GM19239 (cell line): ENCODE measurements at regions not wholly inside any gene's neighbourhood (a gene's known extent, or its start where the extent isn't known, plus 50 kb on each side); places are given as distances from the start of the nearest gene placed in this dataset.

Experiments
- DNase-seq: peaks from one replicate; pipeline ENCODE4 v3.0.0; 2011; ENCODE audit warnings: low spot score; ENCODE audit not compliant: insufficient read length
- FAIRE-seq: peaks from 2 replicates; lab custom pipeline; 2011; peaks lifted over from hg19 to GRCh38; lab: Jason Lieb, UNC

DNA sequence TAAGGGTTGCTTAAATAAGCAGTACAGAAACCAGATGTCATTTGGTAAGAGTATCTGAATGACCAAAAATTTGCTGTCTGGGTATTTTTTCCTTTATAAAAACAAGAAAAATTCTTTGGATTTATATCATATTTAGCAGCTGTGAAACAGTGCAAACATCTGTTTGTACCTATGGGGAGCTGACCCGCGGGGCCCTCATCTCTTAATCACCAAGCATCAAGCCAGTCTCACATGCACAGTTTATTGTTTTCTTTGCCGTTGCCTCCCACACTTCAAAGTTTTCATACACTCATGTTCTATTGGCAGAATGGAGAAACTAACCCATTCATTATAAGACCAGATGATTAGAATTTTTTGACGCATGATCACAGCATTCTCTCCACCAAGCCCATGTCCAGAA, 142.2 kb downstream of the BMP4 start:
- DNase-seq, result no peak
- no peak for FAIRE-seq

DNA sequence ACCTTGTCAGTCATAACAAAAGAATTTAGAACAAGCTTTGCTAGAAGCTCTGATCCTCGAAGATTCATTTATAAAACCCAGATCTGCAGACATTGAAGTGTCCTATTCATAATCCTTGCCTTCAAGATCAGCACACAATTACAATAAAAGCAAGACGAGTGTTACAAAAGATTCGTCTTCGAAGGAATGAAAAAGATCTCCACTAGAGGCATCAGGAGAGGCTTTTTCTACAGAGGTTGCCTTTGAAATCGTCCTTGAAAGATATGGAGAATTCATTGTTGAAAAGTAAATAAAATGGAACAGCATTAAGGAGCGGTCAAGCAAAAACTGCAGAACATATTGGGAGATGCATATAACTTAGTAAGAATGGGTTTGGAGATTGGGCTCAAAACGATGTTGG, 146.4 kb downstream of the BMP4 start:
- FAIRE-seq, result no peak
- no peak for DNase-seq

DNA sequence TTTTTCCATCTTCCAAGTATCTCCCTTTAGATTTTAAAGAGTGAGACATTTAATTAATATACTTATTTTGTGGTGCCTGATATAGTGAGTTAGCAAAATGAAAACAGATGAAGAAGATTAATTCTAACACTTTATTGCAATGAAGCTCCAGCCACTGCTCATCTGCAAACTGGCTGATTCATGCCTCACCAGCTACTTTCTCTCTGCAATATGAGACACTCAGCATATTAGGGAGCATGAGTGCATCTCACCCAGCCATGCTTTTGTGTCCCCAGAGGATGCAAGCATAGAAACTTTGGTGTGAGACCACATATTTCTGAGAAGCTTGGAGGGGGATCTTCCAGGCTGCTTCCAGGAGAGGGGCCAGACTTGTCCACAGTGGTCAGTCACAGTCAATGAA, 148.6 kb downstream of the BMP4 start:
- DNase-seq (no peak), FAIRE-seq (no peak)

DNA sequence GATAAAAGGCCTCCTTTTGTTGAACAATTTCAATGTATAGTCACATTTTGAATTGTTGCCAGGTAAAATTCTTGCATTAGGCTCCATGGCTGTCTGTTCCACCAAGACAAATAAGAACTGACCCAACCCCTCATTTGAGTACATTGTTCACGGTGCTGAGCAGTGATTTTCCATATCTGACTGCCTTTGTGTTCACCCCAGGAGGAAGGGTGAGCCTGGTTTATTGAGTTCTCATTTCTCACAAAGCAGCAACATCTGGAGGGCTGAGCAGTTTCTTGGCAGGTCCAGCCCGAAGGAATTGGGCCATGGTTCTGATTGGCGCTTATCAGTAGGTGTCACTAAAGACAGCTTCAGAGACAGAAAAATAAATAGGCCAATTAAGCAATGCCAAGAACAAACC, 149.1 kb downstream of the BMP4 start:
- FAIRE-seq (no peak), DNase-seq (no peak)

DNA sequence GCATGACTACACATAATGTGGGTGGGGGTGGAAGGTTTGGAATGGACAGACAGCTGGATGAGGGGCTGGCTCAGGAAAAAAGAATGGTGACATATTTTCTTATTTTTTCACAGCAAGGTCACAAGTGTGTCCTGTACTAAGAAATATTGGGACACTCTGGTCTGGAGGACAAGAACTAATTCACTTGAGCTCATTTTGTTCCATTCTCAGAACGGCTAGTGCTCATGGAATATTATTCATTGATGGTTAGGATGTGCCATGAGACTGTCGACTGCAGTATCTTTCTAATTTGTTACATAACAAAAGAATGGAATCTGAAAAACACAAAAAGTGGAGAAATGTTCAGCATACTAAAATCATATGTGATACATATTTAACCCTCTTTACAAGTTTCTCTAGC, 149.5 kb downstream of the BMP4 start:
- DNase-seq (no peak), FAIRE-seq (no peak)

DNA sequence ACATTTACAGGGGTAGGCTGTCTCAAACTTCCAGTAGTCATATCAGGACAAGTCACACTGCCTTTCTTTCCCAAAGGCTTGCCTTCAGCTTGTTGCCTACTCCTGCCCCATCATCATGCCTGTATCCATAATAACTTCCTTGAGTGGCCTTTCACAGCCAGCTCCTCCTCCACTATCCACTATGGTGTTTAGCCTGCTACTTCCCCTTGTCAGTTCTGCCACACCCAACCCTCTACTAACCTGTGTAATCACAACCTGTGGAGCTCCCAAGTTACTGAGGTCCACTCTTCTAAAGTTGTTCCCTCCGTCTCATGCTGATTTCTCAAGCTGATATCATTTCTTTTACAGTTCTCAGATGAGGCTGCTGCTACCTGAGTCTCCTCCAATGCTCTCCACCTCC, 159.9 kb downstream of the BMP4 start:
- FAIRE-seq (no peak), DNase-seq (no peak)

DNA sequence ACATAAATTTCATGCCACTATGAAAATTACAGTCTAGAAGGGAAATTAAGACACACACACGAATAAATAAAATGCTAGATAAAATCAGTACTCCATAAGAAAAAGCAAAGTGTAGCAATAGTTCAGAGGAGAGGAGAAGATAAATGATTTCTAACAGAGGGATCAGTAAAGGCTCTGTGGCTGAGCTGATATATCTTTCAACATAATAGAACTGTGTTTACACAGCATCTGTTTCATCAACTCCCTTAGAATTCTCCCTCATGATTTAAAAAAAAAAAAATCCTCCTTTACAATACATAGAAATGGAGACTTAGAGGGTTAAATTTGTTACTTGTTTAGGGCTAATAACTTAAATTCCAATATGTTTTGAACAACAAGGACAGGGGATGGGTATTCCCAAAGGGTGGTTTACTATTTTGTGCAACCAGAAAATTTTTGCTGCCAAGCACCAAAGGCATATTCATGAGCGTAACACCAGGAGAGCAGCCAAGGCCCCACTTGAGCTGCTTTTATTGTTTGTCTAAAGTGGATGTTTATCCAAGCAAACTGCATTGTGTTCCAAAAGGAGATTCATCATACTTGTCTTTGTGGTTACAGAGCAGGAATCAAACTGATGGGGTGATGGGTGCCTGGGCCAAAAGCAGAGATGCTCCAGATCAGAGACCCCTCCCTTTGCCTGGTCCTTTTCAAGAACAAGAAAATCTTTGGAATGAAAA, 162.7 kb downstream of the BMP4 start:
- DNase-seq (no peak), FAIRE-seq (no peak)

DNA sequence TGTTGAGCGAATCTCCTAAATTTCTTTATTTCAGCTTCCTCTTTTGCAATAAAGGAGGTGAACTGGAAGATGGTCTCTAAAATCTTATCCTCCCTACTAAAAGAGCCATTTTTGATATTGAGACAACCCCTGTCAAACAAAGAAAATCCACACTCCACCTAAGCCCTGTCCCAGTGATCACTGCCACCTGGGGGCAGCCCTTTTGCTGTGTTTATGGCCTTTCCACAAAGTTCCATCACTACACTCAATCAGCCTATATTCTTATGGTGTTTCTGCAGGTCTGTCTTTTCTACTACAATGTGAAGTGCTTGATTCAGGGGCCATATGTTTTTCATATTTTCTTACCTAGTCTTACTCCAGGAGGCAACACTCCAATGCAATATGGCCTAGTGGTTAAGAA, 163.7 kb downstream of the BMP4 start:
- FAIRE-seq, result no peak
- no peak for DNase-seq

DNA sequence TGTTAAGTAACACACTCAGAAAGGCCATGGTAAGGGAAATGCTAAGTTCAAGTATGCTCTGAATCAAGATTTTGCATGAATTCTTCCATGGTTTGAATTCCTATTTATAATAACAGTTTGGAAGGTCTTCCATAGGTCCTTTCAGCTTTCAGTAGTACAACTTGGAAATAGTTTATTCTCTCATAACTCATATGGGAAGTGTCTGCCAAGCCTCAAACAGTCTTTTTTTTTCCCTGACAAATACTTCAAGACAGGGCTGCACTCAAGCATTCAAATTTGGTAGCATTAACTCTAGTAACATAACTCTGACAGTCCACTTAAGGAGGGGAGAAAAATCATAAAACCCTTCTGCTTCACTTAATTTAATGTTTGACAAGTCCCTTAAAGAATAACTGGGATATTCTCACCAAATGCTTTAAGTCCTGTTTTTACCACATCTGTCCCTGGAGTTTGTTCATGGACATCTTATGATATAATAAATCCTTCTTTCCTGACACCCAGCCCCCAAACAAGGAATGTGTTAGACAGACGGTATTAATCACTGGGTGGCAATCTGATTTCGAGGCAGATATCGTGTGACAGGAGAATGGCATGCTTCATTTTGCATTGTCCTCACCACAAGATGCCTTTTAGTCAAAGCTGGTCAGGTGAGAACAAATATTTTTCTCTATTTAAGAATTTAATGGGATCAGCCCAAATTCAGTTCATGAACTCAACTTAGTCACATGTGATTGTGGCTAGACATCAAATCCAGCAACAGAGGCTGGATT, 165.7 kb downstream of the BMP4 start:
- FAIRE-seq, result no peak
- no peak for DNase-seq

DNA sequence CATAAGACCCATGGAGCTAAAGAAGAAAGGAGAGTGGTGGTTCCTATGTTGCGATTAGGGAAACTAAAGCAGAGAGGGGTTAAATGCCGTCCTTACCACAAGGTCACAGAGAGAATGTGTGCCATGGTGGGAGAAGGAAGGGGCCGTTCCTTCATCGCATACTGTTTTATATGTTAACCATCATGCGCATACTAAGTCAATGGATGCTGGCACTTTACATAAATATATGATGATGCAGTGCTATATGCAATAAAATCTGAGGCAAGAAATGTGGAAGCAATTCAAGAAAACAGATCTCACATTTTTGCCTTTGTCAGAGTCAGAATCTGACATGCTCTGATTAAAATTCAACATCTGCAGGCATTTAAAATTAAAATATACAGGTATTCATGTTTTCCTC, 168.1 kb downstream of the BMP4 start:
- FAIRE-seq (no peak), DNase-seq (no peak)

DNA sequence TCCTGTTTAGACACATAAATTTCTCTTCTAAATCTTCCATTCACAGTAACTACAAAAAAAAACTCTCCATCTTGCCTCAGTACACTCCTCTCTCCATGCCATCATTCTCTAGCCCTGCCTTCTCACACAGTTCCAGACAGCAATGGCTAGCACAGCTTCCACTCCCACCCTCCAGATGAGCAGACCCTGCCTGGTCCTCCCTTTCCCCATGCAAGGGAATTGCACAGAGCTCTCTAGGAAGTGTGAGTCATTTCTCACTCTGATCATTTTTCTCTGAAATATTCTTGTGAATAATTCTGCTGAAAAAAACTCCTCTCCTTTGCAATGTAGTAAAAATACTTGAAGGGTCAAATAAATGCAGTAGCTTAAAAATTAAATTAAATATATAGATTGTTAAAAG, 170.6 kb downstream of the BMP4 start:
- no peak for FAIRE-seq
- DNase-seq, result no peak

DNA sequence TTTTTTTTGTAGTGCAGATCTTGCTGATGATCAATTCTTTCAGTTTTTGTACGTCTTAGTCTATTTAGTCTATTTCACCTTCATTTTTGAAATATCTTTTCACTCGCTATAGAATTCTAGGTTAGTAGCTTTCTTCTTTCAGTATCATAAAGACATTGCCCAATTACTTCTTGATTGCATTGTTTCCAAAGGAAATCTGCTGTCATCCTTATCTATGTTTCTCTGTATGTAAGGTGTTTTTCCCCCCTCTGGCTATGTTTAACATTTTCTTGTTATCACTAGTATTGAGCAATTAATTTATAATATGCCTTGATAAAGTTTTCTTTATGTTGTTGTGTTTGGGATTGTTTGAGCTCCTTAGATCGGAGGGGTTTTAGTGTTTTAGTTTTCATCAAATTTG, 171.9 kb downstream of the BMP4 start:
- no peak for FAIRE-seq

DNA sequence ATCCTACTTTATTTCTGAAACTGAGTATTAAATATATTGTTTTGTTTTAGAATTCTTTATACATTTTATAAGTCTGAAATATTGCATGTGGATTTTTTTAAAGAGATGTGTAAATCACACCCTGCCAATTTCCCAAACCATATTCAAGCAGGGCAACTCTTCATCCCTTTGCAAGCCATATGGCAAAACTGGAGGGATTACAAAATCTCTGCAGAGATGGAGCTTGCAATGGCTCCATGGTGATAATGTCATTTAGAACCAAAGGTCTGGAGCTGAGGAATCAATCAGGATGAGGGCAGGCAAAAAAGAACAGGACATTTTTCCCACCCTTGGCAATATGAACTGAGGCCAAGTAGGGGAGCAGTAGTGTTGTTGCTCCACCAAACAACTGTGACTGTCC, 173.4 kb downstream of the BMP4 start:
- no peak for DNase-seq
- no peak for FAIRE-seq

More for the DNA sequence above, 171.9 kb downstream of the BMP4 start:
- DNase-seq, result no peak

DNA sequence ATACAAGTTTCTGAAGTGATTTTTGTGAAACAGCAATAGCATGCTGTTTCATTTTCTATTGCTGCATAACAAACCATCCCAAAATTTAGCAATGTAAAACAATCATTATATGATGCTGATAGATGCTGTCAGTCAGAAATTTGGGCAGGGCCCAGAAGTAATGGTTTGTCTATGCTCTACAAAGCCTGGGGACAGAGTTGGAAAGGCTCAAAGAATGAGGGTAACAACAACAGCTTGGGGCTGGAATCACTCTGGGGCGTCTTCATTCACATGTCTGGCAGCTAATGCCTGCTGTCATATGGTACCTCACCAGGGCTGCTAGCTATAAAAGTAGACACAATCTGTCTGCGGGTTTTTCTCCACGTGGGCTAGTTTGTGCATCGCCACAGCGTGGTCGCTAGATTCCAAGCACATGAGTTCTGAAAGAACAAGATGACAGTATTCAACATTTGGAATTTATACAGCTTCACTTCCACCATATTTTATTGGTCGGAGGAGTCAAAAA, 176.5 kb downstream of the BMP4 start:
- FAIRE-seq (no peak), DNase-seq (no peak)

DNA sequence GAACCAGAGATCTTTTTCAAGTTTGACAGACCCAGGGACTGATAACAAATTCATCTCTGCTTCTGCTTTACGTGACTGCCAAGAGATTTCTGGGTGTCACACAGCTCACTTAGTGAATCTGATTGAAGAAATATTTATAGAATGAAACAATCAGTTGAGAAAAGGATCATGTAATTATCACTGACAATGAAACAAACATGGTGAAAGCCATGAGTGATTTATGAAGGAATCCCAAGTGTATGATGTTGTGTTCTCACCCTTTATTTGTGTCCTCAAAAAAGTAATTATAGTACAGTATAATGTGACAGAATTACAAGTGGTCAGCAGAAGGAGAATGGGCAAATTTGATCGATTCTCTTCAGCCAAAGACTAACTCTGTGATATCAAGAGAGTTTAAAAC, 177.3 kb downstream of the BMP4 start:
- DNase-seq, result no peak
- no peak for FAIRE-seq

DNA sequence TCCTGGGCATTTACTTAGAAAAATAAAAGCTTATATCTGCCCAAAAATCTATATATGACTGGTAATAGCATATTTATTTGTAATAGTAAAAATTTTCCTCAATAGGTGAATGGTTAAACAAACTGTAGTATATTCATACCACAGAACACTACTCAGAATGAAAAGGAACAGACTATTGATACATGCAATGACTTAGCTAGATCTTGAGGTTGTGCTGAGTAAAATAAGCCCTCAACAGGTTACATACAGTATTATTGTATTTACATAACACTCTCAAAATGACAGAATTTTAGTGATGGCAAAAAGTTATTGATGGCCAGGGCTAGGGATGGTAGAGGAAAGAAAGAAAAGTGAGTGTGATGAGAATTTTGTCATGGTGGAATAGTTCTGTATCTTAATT, 178.4 kb downstream of the BMP4 start:
- DNase-seq, result no peak
- no peak for FAIRE-seq

DNA sequence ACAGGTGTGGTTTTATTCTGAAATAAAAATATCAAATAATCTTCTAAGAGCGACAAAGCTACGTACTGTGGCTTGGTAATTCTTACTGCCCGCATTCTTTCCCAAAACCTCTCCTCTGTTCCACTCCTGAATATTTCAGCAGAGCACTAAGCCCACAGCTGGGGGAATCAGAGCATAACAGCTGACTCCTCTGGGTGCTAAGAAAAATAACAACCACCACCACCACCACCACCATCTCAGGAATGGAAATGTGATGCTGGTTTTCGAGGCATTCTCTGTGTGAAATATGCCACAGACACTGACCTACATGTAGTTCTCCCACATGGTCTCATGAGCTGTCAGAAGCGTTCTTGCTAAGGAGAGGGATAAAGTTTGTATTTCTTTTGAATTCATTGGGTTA, 183.7 kb downstream of the BMP4 start:
- FAIRE-seq, result no peak
- no peak for DNase-seq

DNA sequence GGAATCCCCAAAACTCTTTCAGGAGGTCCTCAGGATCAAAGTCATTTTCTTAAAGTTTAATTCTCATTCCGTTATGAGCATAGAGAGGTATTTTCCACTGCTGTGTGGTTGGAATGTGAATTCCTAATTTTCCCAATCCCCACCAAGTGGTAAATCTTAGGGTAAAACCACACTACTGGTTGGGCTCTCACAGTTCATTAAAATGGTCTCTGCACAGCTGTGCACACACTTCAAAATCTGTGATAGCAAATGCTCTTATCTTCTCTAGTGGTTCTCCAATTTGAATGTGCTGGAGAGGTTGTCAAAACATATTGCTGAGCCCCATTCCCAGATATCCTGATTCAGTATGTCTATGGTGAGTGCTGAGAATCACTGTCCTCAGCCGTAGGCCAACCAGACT, 189.1 kb downstream of the BMP4 start:
- no peak for DNase-seq
- no peak for FAIRE-seq

DNA sequence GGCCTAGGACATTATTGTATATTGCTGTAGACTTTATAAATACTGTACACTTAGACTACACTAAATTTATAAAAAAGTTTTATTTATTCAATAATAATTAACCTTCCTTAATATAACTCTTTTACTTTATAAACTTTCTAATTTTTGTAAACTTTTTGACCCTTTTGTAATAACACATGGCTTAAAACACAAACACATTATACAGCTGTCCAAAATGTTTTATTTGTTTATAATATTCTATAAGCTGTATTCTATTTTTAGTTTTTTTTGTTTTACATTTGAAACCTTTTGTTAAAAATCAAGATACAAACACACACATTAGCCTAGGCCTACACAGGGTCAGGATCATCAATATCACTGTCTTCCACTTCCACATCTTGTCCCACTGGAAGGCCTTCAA, 190.0 kb downstream of the BMP4 start:
- DNase-seq (no peak), FAIRE-seq (no peak)

DNA sequence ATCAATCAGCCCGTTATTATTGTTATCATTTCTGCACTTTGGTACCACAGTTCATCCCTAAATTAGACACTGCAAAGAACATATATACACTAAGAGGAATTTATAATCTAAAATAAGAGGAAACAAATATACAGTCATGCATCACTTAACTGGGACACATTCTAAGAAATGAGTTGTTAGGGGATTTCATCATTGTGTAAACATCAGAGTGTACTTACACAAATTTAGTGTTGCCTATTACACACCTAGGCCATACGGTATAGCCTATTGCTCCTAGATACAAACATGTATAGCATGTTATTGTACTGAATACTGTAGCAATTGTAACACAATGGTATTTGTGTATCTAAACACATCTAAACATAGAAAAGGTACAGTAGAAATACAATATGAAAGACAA, 190.5 kb downstream of the BMP4 start:
- DNase-seq (no peak), FAIRE-seq (no peak)

DNA sequence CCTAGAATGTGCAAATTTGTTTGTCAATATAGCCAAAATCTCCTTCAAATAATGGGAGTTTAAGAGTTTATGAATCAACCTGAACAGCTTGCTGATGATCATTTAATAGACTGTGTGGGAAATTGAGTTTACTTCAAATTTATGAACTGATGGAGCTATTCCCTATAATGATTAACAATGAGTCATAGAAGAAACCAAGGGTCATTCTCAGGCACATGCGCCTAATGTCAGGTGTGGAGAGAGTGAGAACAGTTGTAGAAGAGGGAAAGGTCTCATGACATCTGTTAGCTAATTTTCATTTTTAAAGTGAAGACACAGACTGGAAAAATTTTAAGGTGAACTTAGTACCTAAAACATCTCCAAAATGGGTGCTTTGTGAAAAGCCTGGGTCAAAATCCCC, 191.8 kb downstream of the BMP4 start:
- DNase-seq (no peak), FAIRE-seq (no peak)

DNA sequence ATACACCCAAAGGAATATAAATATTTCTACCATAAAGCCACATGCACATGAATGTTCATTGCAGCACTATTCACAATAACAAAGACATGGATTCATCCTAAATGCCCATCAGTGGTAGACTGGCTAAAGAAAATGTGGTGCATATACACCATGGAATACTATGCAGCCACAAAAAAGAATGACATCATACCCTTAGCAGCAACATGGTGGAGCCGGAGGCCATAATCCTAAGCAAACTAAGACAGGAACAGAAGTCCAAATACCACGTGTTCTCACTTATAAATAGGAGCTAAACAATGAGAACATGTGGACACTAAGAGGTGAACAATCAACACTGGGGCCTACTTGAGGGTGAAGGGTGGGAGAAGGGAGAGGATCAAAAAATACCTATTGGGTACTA, 198.5 kb downstream of the BMP4 start:
- FAIRE-seq, result no peak
- no peak for DNase-seq
